ENCODE measurements at regions not wholly inside any gene's neighbourhood (a gene's known extent, or its start where the extent isn't known, plus 50 kb on each side); places are given as distances from the start of the nearest gene placed in this dataset.

DNA sequence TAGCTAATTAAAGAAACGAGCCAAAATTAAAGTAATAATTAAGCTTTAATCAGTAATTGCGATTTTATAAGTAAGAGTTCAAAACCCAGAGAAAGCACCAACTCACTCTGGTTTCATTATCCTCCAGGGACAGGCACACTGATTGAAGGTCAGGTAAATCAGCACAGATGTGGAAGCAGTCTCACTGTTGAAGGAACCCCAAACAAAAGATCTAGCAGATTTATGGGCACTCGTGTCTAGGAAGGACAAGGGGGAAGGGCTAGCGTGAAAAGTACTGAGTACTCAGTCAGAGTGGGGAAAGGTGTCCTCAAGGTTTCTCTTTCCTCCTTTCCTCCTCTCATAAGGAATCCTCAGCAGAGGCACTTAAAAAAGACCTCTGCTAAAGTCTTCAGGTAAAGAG is 320.1 kb downstream of the PYDC2 start:
- ChIA-PET CTCF (no interaction called here), POLR2A (no interaction called here)
- H3K4me3 ChIP-seq (ENCODE audit: low read depth, low read length): no peak overlapping the region
- TF ChIP-seq, protein P1, sequence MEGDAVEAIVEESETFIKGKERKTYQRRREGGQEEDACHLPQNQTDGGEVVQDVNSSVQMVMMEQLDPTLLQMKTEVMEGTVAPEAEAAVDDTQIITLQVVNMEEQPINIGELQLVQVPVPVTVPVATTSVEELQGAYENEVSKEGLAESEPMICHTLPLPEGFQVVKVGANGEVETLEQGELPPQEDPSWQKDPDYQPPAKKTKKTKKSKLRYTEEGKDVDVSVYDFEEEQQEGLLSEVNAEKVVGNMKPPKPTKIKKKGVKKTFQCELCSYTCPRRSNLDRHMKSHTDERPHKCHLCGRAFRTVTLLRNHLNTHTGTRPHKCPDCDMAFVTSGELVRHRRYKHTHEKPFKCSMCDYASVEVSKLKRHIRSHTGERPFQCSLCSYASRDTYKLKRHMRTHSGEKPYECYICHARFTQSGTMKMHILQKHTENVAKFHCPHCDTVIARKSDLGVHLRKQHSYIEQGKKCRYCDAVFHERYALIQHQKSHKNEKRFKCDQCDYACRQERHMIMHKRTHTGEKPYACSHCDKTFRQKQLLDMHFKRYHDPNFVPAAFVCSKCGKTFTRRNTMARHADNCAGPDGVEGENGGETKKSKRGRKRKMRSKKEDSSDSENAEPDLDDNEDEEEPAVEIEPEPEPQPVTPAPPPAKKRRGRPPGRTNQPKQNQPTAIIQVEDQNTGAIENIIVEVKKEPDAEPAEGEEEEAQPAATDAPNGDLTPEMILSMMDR (IDR thresholded peaks at IDR 0.05; ENCODE audit: insufficient read depth, low read length, missing control alignments): no peak
- no peak for DNase-seq (ENCODE audit: low read depth, low spot score)

DNA sequence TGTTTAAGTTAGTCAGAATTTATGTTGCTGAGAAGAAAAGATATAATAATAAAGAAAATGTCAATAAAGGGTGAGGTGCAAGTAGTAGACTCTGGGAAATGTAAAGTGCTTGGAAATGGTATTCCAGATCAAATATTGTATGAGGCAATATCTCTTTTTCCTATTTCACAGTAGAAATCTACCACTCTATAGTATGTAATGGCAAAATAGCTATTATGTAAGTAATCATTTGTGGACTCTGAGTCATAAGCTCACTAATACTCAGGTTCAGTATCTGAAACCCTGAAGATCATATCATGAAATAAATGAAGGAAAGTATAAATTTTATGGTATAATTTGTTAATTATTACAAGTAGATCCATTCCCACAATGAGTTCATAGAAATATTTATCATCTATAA is 322.1 kb downstream of the PYDC2 start:
- H3K4me3 ChIP-seq (ENCODE audit: low read depth, low read length): no peak overlapping the region
- no peak for DNase-seq (ENCODE audit: low read depth, low spot score)
- ChIA-PET CTCF (no interaction called here), POLR2A (no interaction called here)
- TF ChIP-seq, protein P1 (IDR thresholded peaks at IDR 0.05; ENCODE audit: insufficient read depth, low read length, missing control alignments): no peak

DNA sequence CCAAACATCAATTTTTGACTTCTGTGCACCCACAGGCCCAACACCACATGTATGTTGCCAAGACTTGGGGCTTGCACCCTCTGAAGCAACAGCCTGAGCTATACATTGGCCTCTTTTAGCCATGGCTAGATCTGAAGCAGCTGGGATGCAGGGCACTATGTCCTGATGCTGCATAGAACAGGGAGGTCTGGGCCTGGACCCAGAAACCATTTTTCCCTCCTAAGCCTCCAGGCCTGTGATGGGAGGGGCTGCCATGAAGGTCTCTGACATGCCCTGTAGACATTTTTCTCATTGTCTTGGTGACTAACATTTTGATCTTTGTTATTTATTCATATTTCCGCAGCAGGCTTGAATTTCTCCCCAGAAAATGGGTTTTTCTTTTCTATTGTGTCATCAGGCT is 330.0 kb downstream of the PYDC2 start:
- ChIA-PET CTCF (no interaction called here), POLR2A (no interaction called here)
- TF ChIP-seq, protein P1 (IDR thresholded peaks at IDR 0.05; ENCODE audit: insufficient read depth, low read length, missing control alignments): no peak

DNA sequence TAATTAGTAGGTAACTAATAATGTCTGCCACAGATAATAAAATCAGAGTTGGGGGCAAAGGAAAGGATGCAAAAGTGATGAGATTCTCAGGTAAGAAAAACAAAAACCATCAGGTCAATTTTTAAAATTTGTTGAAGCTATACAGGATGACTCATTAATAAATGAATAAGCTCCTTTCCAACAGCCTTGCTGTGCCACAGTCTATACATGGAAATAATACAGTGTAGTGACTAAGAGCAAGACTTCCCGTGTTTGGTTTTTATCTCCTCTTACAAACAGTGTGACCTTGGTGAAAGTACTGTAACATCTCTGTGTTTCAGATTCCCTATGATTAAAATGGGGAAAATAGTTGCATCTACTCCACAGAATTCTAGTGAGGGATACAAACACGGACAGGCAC is 331.6 kb downstream of the PYDC2 start:
- DNase-seq (ENCODE audit: low read depth, low spot score): no peak
- TF ChIP-seq, protein P1 (IDR thresholded peaks at IDR 0.05; ENCODE audit: insufficient read depth, low read length, missing control alignments): no peak
- CTCF ChIA-PET: no interaction called here
- no peak overlapping the region for H3K4me3 ChIP-seq (ENCODE audit: low read depth, low read length)
- POLR2A ChIA-PET: no interaction called here

More for the DNA sequence above, 330.0 kb downstream of the PYDC2 start:
- H3K4me3 ChIP-seq (ENCODE audit: low read depth, low read length): no peak overlapping the region
- no peak for DNase-seq (ENCODE audit: low read depth, low spot score)

- H3K4me3 ChIP-seq (ENCODE audit: low read depth, low read length): no peak overlapping the region
- CTCF ChIA-PET: no interaction called here
- DNase-seq (ENCODE audit: low read depth, low spot score): no peak
- TF ChIP-seq, protein P1 (IDR thresholded peaks at IDR 0.05; ENCODE audit: insufficient read depth, low read length, missing control alignments): no peak
- POLR2A ChIA-PET: no interaction called here
Observed at GRCh38 chr3:191795196-191795595, 334.2 kb downstream of the PYDC2 start.

DNA sequence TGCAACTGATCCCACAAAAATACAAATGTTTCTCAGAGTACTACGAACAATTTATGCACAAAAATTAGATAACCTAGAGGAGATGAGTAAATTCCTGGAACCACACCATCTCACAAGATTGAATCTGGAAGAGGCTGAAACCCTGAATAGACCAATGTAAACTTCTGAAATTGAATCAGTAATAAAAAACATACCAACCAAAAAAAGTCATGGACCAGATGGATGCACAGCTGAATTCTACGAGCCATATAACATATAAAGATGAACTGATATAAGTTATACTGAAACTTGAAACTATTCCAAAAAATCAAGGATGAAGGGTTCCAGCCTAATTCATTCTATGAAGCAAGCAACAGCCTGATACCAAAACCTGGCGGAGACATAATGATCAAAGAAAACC is 336.3 kb downstream of the PYDC2 start:
- ChIA-PET CTCF (no interaction called here), POLR2A (no interaction called here)
- DNase-seq (ENCODE audit: low read depth, low spot score): no peak
- TF ChIP-seq, protein P1 (IDR thresholded peaks at IDR 0.05; ENCODE audit: insufficient read depth, low read length, missing control alignments): no peak
- no peak overlapping the region for H3K4me3 ChIP-seq (ENCODE audit: low read depth, low read length)
